OCI-LY3 (cell line): ENCODE measurements at regions not wholly inside any gene's neighbourhood (a gene's known extent, or its start where the extent isn't known, plus 50 kb on each side); places are given as distances from the start of the nearest gene placed in this dataset.

Experiments
- EZH2phosphoT487 ChIP-seq: fragments of 200-600 bp; shearing (Covaris generic); IDR thresholded peaks from 2 replicates; pipeline ENCODE4 v1.6.1; 2018; ENCODE audit warnings: antibody characterized with exemption, mixed run types, low read depth
- TF ChIP-seq, protein P1 (sequence below): fragments of 200-600, 300-600 bp; sonication (generic); IDR thresholded peaks from 2 replicates; pipeline ENCODE4 v1.5.1; 2014; ENCODE audit warnings: antibody characterized with exemption, low read length, low read depth

GRCh38 chr12:107180272-107180671, 86.9 kb upstream of the CRY1 start:
- TF ChIP-seq, protein P1, sequence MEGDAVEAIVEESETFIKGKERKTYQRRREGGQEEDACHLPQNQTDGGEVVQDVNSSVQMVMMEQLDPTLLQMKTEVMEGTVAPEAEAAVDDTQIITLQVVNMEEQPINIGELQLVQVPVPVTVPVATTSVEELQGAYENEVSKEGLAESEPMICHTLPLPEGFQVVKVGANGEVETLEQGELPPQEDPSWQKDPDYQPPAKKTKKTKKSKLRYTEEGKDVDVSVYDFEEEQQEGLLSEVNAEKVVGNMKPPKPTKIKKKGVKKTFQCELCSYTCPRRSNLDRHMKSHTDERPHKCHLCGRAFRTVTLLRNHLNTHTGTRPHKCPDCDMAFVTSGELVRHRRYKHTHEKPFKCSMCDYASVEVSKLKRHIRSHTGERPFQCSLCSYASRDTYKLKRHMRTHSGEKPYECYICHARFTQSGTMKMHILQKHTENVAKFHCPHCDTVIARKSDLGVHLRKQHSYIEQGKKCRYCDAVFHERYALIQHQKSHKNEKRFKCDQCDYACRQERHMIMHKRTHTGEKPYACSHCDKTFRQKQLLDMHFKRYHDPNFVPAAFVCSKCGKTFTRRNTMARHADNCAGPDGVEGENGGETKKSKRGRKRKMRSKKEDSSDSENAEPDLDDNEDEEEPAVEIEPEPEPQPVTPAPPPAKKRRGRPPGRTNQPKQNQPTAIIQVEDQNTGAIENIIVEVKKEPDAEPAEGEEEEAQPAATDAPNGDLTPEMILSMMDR: no peak
- no peak for TF ChIP-seq EZH2phosphoT487
